Endothelial cell of umbilical vein (primary cell): ENCODE measurements at regions not wholly inside any gene's neighbourhood (a gene's known extent, or its start where the extent isn't known, plus 50 kb on each side); places are given as distances from the start of the nearest gene placed in this dataset.

Experiments
- BruUV-seq: library from RNA; stranded (reverse); fragments of 400-500 nt; replicated peaks from 2 replicates; lab custom pipeline; 2021; lab: Mats Ljungman, UMichigan
- CTCF ChIA-PET: fragments of 300-600, 350-600 bp; sonication (Branson Sonifier 250); formaldehyde crosslinking; loops from one replicate; lab custom pipeline; 2021; ENCODE audit warnings: antibody characterized with exemption, inconsistent platforms; lab: Charles Lee
- POLR2A ChIA-PET: fragments of 300-600, 350-600 bp; sonication (Branson Sonifier 250); formaldehyde crosslinking; loops from one replicate; lab custom pipeline; 2021; ENCODE audit warnings: antibody characterized with exemption, inconsistent platforms; lab: Charles Lee
- DNase-seq: peaks from one replicate; pipeline ENCODE4 v3.0.0-alpha.2; 2011; ENCODE audit warnings: low read depth, low spot score
- FAIRE-seq: peaks from 2 replicates; lab custom pipeline; 2011; peaks lifted over from hg19 to GRCh38; lab: Jason Lieb, UNC
- H2AFZ ChIP-seq: 2 replicates; pipeline ENCODE4 v1.6.0; 2012; ENCODE audit warnings: low read depth, low read length, control low read depth, inconsistent platforms
- H3K27ac ChIP-seq: 2 replicates; pipeline ENCODE4 v1.5.1; 2011; ENCODE audit warnings: low read depth, mild to moderate bottlenecking, control low read depth, low read length, moderate library complexity; ENCODE audit not compliant: insufficient read depth
- H3K27me3 ChIP-seq, 2 experiments: 2 replicates each; pipeline versions ENCODE4 v1.6.0 to v1.6.1; 2011; ENCODE audit warnings: low read length in 2 of 2, mixed read lengths in 1 of 2; ENCODE audit not compliant: control insufficient read depth in 2 of 2, insufficient read depth in 2 of 2
- H3K36me3 ChIP-seq, 2 experiments: 2 replicates in 1 of 2; 3 replicates in 1 of 2; pipeline ENCODE4 v1.5.1; 2011; ENCODE audit warnings: low read length in 2 of 2, mild to moderate bottlenecking in 1 of 2, moderate library complexity in 1 of 2; ENCODE audit not compliant: control insufficient read depth in 2 of 2, insufficient read depth in 2 of 2; ENCODE audit errors: extremely low read depth in 1 of 2
- H3K4me1 ChIP-seq: 3 replicates; pipeline ENCODE4 v1.5.1; 2011; ENCODE audit warnings: mild to moderate bottlenecking, low read length; ENCODE audit not compliant: control insufficient read depth, insufficient read depth; ENCODE audit errors: extremely low read depth
- H3K4me2 ChIP-seq: 2 replicates; pipeline ENCODE4 v1.6.1; 2011; ENCODE audit warnings: low read length, control low read depth, mixed read lengths; ENCODE audit not compliant: insufficient read depth
- H3K4me3 ChIP-seq, 3 experiments: fragments of 200-600 bp in 1 of 3; sonication (generic), shearing (Covaris generic) in 1 of 3; replicated peaks in 1 of 3; 2 replicates each; pipeline ENCODE4 v1.5.1; 2011 to 2016; ENCODE audit warnings: control low read depth in 3 of 3, low read length in 3 of 3, mild to moderate bottlenecking in 2 of 3, inconsistent platforms in 1 of 3, low read depth in 1 of 3, moderate library complexity in 1 of 3; ENCODE audit not compliant: insufficient read depth in 1 of 3
- H3K79me2 ChIP-seq: 2 replicates; pipeline ENCODE4 v1.6.0; 2012; ENCODE audit warnings: low read length, inconsistent platforms; ENCODE audit not compliant: control insufficient read depth, insufficient read depth
- H3K9ac ChIP-seq: replicated peaks from 2 replicates; pipeline ENCODE3; 2011; ENCODE audit warnings: low read length, control low read depth; ENCODE audit not compliant: insufficient read depth; ENCODE audit errors: extremely low read depth
- H3K9me1 ChIP-seq: replicated peaks from 3 replicates; pipeline ENCODE4 v1.6.0; 2011; ENCODE audit warnings: mild to moderate bottlenecking, low read length; ENCODE audit not compliant: control insufficient read depth, insufficient read depth; ENCODE audit errors: extremely low read depth
- H3K9me3 ChIP-seq: replicated peaks from 2 replicates; pipeline ENCODE4 v1.5.1; 2012; ENCODE audit warnings: low read length, inconsistent platforms; ENCODE audit not compliant: control insufficient read depth, insufficient read depth
- H4K20me1 ChIP-seq: replicated peaks from 2 replicates; pipeline ENCODE3; 2011; ENCODE audit warnings: mild to moderate bottlenecking, low read length; ENCODE audit not compliant: control insufficient read depth, insufficient read depth; ENCODE audit errors: extremely low read depth
- CTCF ChIP-seq, 2 donors: IDR thresholded peaks; 1 replicate in 1 of 2; 2 replicates in 1 of 2; pipeline ENCODE4 v1.5.1; 2011; ENCODE audit warnings: low read length in 2 of 2, mild to moderate bottlenecking in 2 of 2, moderate library complexity in 2 of 2, control low read depth in 1 of 2, inconsistent platforms in 1 of 2, low read depth in 1 of 2; ENCODE audit not compliant: insufficient read depth in 1 of 2; ENCODE audit errors: extremely low read depth in 1 of 2
- EZH2 ChIP-seq: IDR thresholded peaks from 2 replicates; pipeline ENCODE4 v1.6.1; 2012; ENCODE audit warnings: borderline replicate concordance, low read depth, mild to moderate bottlenecking, moderate library complexity, low read length, inconsistent platforms; ENCODE audit not compliant: severe bottlenecking
- FOS ChIP-seq: IDR thresholded peaks from 2 replicates; pipeline ENCODE4 v1.6.1; 2011; ENCODE audit warnings: mild to moderate bottlenecking, low read length, moderate library complexity, borderline replicate concordance; ENCODE audit not compliant: insufficient read depth
- GATA2 ChIP-seq: IDR thresholded peaks from 2 replicates; pipeline ENCODE4 v1.7.0; 2011; ENCODE audit warnings: low read depth, mild to moderate bottlenecking, moderate library complexity, mixed read lengths, low read length; ENCODE audit not compliant: insufficient read length, insufficient read depth
- JUN ChIP-seq: IDR thresholded peaks from 2 replicates; pipeline ENCODE4 v1.6.1; 2011; ENCODE audit warnings: borderline replicate concordance, low read depth; ENCODE audit not compliant: insufficient read length, insufficient read depth
- MYC ChIP-seq: IDR thresholded peaks from one replicate; pipeline ENCODE4 v1.6.1; 2011; ENCODE audit warnings: mild to moderate bottlenecking, low read depth, low read length
- POLR2A ChIP-seq: IDR thresholded peaks from 2 replicates; pipeline ENCODE4 v1.6.1; 2012; ENCODE audit warnings: low read depth, mild to moderate bottlenecking, control low read depth, low read length
- POLR2AphosphoS5 ChIP-seq: IDR thresholded peaks from 2 replicates; pipeline ENCODE4 v1.6.1; 2012; ENCODE audit warnings: low read depth, mild to moderate bottlenecking, control low read depth, low read length, moderate library complexity; ENCODE audit not compliant: insufficient read depth
- dilution Hi-C: fragments of 300-500 bp; cut with MboI; formaldehyde crosslinking; loops from one replicate; pipeline ENCODE4 v1.15.0; 2019; ENCODE audit warnings: low sequenced_read_pairs; ENCODE audit not compliant: extremely low pct_ligation_motif_present
- intact Hi-C: fragments of 100-400 bp; cut with micrococcal nuclease; formaldehyde crosslinking; loops from one replicate; pipeline ENCODE4 v1.10.0; 2022
- TF ChIP-seq, protein P1 (sequence below): IDR thresholded peaks from 2 replicates; pipeline ENCODE4 v1.6.1; 2011; ENCODE audit not compliant: insufficient read depth, insufficient read length

DNA sequence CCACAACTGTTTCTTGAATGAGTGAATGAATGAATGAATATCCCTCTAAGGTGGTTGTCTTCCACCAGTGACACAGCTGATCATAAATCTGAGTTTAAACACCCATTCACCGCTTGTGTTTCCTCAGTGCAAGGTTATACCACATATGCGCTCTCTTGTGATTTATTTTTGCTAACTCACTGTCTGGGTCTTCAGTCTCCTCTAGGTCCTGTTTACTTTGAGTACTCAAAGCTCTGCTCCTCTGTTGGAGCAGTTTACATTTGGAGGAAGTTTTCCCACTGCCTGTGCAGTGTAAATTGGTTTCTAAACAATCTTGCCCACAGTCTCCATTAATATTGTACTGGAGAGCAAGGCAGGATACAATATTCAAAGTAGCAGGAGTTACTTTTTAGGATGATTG lies 212.6 kb upstream of the JADE1 start:
- FAIRE-seq, result no peak

More for the DNA sequence above, 212.6 kb upstream of the JADE1 start:
- TF ChIP-seq CTCF (IDR thresholded peaks at IDR 0.05; ENCODE audit: extremely low read depth in 1 of 2, insufficient read depth in 1 of 2, low read depth in 1 of 2, low read length in 2 of 2) (no peak), POLR2A (no peak), FOS (no peak), JUN (no peak), EZH2 (no peak), POLR2AphosphoS5 (no peak), MYC (no peak), GATA2 (no peak)
- TF ChIP-seq, protein P1, sequence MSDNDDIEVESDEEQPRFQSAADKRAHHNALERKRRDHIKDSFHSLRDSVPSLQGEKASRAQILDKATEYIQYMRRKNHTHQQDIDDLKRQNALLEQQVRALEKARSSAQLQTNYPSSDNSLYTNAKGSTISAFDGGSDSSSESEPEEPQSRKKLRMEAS, result no peak
- Histone ChIP-seq H3K27me3 (no peaks in the 10 kb centered on the region), H3K36me3 (no peaks in the 10 kb centered on the region), H3K4me3 (no peak overlapping the region), H2AFZ (no peak overlapping the region), H4K20me1 (no peaks in the 10 kb centered on the region), H3K4me1 (peaks cover 23% of the 10 kb centered on the region), H3K9me1 (no peaks in the 10 kb centered on the region), H3K9ac (no peak overlapping the region), H3K4me2 (no peak overlapping the region), H3K27ac (no peak overlapping the region), H3K9me3 (no peaks in the 10 kb centered on the region), H3K79me2 (no peaks in the 10 kb centered on the region)
- dilution Hi-C loops, result no loop called here
- POLR2A ChIA-PET, result no interaction called here
- CTCF ChIA-PET, result interaction anchor here (0.6 to 1.2 kb wide), 2 partner anchors 9 to 27 kb away, joined by 3 read pairs; no protein-coding TSS in a partner anchor
- no peak for DNase-seq
- BruUV-seq, result no TSS peak
- intact Hi-C loops, result no loop called here
